DND-41 (cell line): ENCODE measurements at regions not wholly inside any gene's neighbourhood (a gene's known extent, or its start where the extent isn't known, plus 50 kb on each side); places are given as distances from the start of the nearest gene placed in this dataset.

Source experiments
- ATAC-seq: fragments of 200-7000 bp; cut with Tn5 transposase; 3 replicates; pipeline ENCODE4 v1.9.1; 2021; ENCODE audit warnings: low read depth; ENCODE audit not compliant: insufficient read depth
- DNase-seq: peaks from one replicate; pipeline ENCODE4 v3.0.0-alpha.2; 2020
- H2AFZ ChIP-seq: 2 replicates; pipeline ENCODE4 v1.6.0; 2012; ENCODE audit warnings: low read depth, low read length
- H3K27ac ChIP-seq: 2 replicates; pipeline ENCODE4 v1.5.1; 2012; ENCODE audit warnings: low read length, inconsistent platforms
- H3K27me3 ChIP-seq: fragments of 200-600 bp; sonication (generic); 2 replicates; pipeline ENCODE4 v1.6.0; 2012; ENCODE audit warnings: low read length, mild to moderate bottlenecking, inconsistent platforms; ENCODE audit not compliant: insufficient read depth, poor library complexity
- H3K36me3 ChIP-seq: 2 replicates; pipeline ENCODE4 v1.5.1; 2012; ENCODE audit warnings: low read length, inconsistent platforms; ENCODE audit not compliant: insufficient read depth
- H3K4me1 ChIP-seq: 2 replicates; pipeline ENCODE4 v1.5.1; 2012; ENCODE audit warnings: mild to moderate bottlenecking, low read length; ENCODE audit not compliant: insufficient read depth
- H3K4me2 ChIP-seq: 2 replicates; pipeline ENCODE4 v1.6.0; 2012; ENCODE audit warnings: mild to moderate bottlenecking, moderate library complexity, low read length, inconsistent platforms; ENCODE audit not compliant: insufficient read depth
- H3K4me3 ChIP-seq, 2 experiments: fragments of 200-600 bp in 1 of 2; shearing (Covaris generic) in 1 of 2; 2 replicates each; pipeline ENCODE4 v1.5.1; 2012 to 2016; ENCODE audit warnings: inconsistent platforms in 2 of 2, low read length in 2 of 2, mild to moderate bottlenecking in 2 of 2, low read depth in 1 of 2, moderate library complexity in 1 of 2
- H3K79me2 ChIP-seq: 2 replicates; pipeline ENCODE4 v1.6.0; 2012; ENCODE audit warnings: low read length, inconsistent platforms; ENCODE audit not compliant: insufficient read depth
- H3K9ac ChIP-seq: 2 replicates; pipeline ENCODE4 v1.6.0; 2012; ENCODE audit warnings: low read depth, mild to moderate bottlenecking, inconsistent platforms, low read length, moderate library complexity
- H3K9me3 ChIP-seq: 2 replicates; pipeline ENCODE4 v1.5.1; 2012; ENCODE audit warnings: low read length, moderate library complexity, mild to moderate bottlenecking, inconsistent platforms; ENCODE audit not compliant: insufficient read depth, severe bottlenecking
- H4K20me1 ChIP-seq: 2 replicates; pipeline ENCODE4 v1.6.0; 2012; ENCODE audit warnings: low read length; ENCODE audit not compliant: insufficient read depth
- CTCF ChIP-seq: IDR thresholded peaks from 2 replicates; pipeline ENCODE4 v1.5.1; 2012; ENCODE audit warnings: borderline replicate concordance, low read length, moderate library complexity, mild to moderate bottlenecking; ENCODE audit not compliant: poor library complexity, severe bottlenecking; ENCODE audit errors: extremely low read depth
- EZH2 ChIP-seq: IDR thresholded peaks from 3 replicates; pipeline ENCODE4 v1.6.1; 2012; ENCODE audit warnings: borderline replicate concordance, low read depth, mild to moderate bottlenecking, moderate library complexity, low read length, inconsistent platforms; ENCODE audit not compliant: severe bottlenecking

GRCh38 chr15:38088971-38089370, 154.5 kb downstream of the TMCO5A start:
- no peaks in the 10 kb centered on the region for H3K79me2 ChIP-seq
- H3K4me3 ChIP-seq, result no peak overlapping the region
- H3K4me1 ChIP-seq, result no peaks in the 10 kb centered on the region
- H3K36me3 ChIP-seq, result no peaks in the 10 kb centered on the region
- H3K4me2 ChIP-seq, result no peak overlapping the region
- no peak for DNase-seq
- TF ChIP-seq CTCF (no peak), EZH2 (no peak)
- H3K27ac ChIP-seq, result no peak overlapping the region
- no peaks in the 10 kb centered on the region for H4K20me1 ChIP-seq
- H2AFZ ChIP-seq, result no peak overlapping the region
- H3K9me3 ChIP-seq, result no peaks in the 10 kb centered on the region
- no peak overlapping the region for H3K9ac ChIP-seq
- ATAC-seq, result no peak
- no peaks in the 10 kb centered on the region for H3K27me3 ChIP-seq

GRCh38 chr15:38090223-38090622, 155.8 kb downstream of the TMCO5A start:
- H3K79me2 ChIP-seq, result no peaks in the 10 kb centered on the region
- no peaks in the 10 kb centered on the region for H3K9me3 ChIP-seq
- H3K4me2 ChIP-seq, result no peak overlapping the region
- TF ChIP-seq CTCF (no peak), EZH2 (no peak)
- H3K27me3 ChIP-seq, result no peaks in the 10 kb centered on the region
- ATAC-seq (no peak), DNase-seq (no peak)
- no peak overlapping the region for H2AFZ ChIP-seq
- H4K20me1 ChIP-seq, result no peaks in the 10 kb centered on the region
- no peak overlapping the region for H3K9ac ChIP-seq
- H3K4me1 ChIP-seq, result no peaks in the 10 kb centered on the region
- no peaks in the 10 kb centered on the region for H3K36me3 ChIP-seq
- H3K4me3 ChIP-seq, result no peak overlapping the region
- no peak overlapping the region for H3K27ac ChIP-seq

GRCh38 chr15:38090678-38091077, 156.2 kb downstream of the TMCO5A start:
- H3K36me3 ChIP-seq, result no peaks in the 10 kb centered on the region
- TF ChIP-seq EZH2 (no peak), CTCF (no peak)
- no peaks in the 10 kb centered on the region for H3K9me3 ChIP-seq
- H3K27me3 ChIP-seq, result no peaks in the 10 kb centered on the region
- no peak overlapping the region for H2AFZ ChIP-seq
- DNase-seq, result no peak
- H3K79me2 ChIP-seq, result no peaks in the 10 kb centered on the region
- no peak overlapping the region for H3K27ac ChIP-seq
- H3K4me1 ChIP-seq, result no peaks in the 10 kb centered on the region
- H3K4me3 ChIP-seq, result no peak overlapping the region
- ATAC-seq, result no peak
- no peak overlapping the region for H3K4me2 ChIP-seq
- H3K9ac ChIP-seq, result no peak overlapping the region
- no peaks in the 10 kb centered on the region for H4K20me1 ChIP-seq

GRCh38 chr15:38091078-38091645, 156.7 kb downstream of the TMCO5A start:
- Histone ChIP-seq H3K4me3 (no peak overlapping the region), H3K9me3 (no peaks in the 10 kb centered on the region), H3K79me2 (no peaks in the 10 kb centered on the region), H4K20me1 (no peaks in the 10 kb centered on the region), H3K27me3 (no peaks in the 10 kb centered on the region), H3K4me1 (no peaks in the 10 kb centered on the region), H2AFZ (no peak overlapping the region), H3K4me2 (no peak overlapping the region), H3K27ac (no peak overlapping the region), H3K9ac (no peak overlapping the region), H3K36me3 (no peaks in the 10 kb centered on the region)
- TF ChIP-seq EZH2 (no peak), CTCF (no peak)
- ATAC-seq (no peak), DNase-seq (no peak)
